ENCODE measurements at regions not wholly inside any gene's neighbourhood (a gene's known extent, or its start where the extent isn't known, plus 50 kb on each side); places are given as distances from the start of the nearest gene placed in this dataset.

GRCh38 chr2:216320852-216321251 lies 51.4 kb downstream of the MARCHF4 start:
- DNase-seq (ENCODE audit: low read depth in 2 of 2), result no peak

DNA sequence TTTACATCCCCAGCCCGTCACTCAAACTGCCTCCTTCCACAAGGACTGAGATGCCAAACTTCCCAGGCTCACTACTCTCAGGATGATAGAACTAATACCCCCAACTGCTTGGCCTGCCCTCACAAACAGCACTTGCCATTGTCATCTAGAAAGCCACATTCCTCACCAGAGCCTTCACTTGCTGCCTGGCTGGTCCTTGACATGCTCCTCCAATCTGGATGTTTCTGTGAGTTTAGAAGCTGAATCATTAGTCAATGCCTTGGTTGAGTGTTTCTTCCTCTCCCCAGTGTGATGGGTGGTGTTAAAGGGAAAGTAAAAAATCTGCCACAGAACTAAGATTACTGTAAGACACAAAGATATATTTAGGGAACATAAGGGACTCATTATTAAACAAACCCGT lies 52.5 kb downstream of the MARCHF4 start:
- no peak for DNase-seq (ENCODE audit: low read depth in 2 of 2)

DNA sequence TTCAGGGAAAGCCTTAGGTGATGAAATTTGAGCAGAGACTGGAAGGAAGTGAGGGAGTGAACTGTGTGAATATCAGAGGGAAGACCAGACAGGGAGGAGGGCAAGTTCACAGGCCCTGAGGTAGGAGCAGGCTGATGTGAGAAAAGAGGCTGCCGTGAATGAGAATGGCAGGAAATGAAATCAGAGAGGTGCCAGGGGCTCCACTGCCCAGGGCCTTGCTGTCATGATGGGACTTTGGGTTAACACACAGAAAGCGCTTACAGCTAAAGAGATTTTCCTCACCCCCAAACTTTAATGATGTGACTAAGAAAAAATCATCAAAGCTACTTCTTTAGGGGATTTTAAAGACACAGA lies 53.8 kb downstream of the MARCHF4 start:
- DNase-seq (ENCODE audit: low read depth in 2 of 2), result no peak

GRCh38 chr2:216317831-216318520 lies 54.3 kb downstream of the MARCHF4 start:
- DNase-seq (ENCODE audit: low read depth in 2 of 2), result no peak

GRCh38 chr2:216316743-216317142 lies 55.5 kb downstream of the MARCHF4 start:
- DNase-seq (ENCODE audit: low read depth in 2 of 2), result no peak

GRCh38 chr2:216315802-216316603 lies 56.3 kb downstream of the MARCHF4 start:
- no peak for DNase-seq (ENCODE audit: low read depth in 2 of 2)

DNA sequence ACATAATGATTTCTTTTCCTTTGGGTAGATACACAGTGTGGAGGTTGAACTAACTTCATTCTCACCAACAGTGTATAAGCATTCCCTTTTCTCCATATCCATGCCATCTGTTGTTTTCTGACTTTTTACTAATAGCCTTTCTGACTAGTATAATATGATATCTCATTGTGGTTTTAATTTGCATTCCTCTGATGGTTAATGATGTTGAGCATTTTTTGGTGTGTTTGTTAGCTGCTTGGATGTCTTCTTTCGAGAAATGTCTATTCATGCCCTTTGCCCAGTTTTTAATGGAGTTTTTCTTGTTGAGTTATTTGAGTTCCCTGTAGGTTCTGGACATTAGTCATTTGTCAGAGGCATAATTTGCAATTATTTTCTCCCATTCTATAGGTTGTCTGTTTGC lies 59.8 kb downstream of the MARCHF4 start:
- no peak for DNase-seq (ENCODE audit: low read depth in 2 of 2)

GRCh38 chr2:216308576-216308975 lies 63.7 kb downstream of the MARCHF4 start:
- no peak for DNase-seq (ENCODE audit: low read depth in 2 of 2)

DNA sequence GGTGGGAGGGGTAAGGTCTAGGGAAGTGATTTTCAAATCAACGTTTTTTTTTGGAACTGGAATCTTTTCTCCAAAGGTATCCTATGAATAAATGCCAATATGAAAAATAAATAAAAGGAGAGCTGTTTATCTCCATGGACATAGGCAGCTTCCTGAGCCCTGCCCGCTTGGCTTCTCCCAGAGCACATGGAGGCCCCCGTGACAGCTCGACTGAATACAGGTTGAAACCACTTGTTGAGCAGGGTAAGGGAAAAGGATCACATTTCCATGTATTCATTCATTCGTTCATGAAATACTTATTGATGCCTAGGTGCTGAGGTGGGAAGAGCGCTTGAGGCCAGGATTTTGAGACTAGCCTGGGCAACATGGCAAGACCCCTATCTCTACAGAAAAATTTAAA lies 64.8 kb downstream of the MARCHF4 start:
- DNase-seq (ENCODE audit: low read depth in 2 of 2), result no peak

- DNase-seq (ENCODE audit: low read depth in 2 of 2), result no peak
Observed at GRCh38 chr2:216306868-216307267, 65.4 kb downstream of the MARCHF4 start.

DNA sequence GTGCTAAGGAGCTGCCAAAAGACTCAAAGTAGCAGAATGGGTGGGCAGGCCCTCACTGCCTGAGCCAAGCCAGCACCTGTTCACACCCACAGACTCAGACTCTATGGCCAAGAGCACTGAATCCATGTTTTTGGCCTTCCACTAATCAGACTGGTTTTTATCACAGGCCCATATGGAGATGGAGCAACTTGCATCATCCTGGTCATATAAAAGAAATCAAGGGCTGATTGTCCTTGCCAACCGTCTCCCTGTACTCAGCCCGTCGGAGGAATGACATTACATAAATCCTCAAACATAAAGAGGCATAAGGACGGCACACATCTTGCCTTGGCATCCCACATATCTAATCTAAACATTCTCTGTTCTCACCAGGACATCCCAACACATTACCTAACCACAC lies 66.7 kb downstream of the MARCHF4 start:
- no peak for DNase-seq (ENCODE audit: low read depth in 2 of 2)

DNA sequence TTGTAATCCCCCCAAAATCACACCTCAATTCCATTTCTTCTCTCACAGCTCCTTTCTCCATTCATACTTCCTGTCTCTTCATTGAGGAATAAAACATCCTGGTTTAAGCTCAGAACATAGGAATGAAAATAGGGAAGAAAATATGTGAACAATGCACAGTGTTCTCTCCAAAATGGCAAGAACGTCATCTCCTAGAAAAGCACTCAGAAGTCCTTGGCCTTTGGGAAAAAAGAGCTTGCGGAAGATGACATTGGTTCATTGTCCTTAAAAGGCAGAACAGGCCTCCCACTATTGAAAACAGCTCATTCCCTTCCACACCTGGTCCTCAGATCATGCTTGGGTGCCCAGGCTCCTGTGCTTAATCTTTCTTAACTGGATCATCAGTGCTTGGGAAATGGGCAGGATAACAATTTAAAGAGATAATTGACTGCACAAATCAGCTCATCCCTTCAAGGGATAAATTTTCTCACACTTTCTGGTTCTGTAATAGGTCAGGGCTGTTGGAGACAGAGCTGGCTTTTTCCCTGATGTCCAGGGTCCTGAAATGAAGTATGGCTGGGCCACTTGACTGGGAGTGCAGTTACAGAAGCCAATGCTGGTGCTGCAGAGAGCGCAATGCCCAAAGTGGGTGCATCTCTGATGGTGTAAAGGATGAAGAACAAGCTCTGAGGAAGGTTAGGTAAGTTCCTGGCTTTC lies 69.2 kb downstream of the MARCHF4 start:
- no peak for DNase-seq (ENCODE audit: low read depth in 2 of 2)

DNA sequence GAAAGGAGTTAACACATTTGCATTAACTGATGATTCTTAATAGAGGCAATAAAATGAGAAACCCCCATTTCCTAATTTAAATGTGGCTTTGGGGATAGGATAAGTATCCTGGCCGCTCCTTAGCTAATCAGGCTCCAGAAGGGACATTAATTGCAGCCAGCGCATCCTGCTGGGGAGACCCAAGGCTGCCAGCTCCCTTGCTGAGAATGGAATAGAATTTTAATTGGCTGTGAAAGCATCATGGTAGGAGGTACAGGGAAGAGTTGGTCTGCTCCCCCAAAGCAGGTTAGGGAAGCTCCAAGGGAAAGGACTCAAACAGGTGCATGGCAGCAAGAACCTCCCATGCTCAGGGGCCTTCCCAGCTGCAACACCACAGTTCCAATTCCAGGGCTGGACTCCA lies 71.4 kb downstream of the MARCHF4 start:
- DNase-seq (ENCODE audit: low read depth in 2 of 2), result no peak

DNA sequence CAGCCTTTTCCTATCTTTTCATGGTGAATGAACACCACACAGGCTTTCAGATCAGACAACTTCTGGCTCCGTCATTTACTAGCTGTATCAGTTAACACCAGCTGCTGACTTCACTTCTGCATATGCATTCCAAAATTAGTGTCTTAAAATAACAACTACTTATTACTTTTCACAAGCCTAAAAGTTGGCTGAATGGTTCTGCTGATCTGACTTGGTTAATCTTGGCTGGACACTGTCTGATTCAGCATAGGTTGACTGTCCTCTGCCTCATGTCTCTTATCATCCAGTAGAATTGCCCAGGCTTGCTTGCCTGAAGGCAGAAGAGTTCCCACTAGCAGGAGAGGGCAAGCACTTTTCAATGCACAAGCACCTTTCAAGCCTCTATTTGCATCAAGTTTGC lies 72.7 kb downstream of the MARCHF4 start:
- DNase-seq (ENCODE audit: low read depth in 2 of 2), result no peak

DNA sequence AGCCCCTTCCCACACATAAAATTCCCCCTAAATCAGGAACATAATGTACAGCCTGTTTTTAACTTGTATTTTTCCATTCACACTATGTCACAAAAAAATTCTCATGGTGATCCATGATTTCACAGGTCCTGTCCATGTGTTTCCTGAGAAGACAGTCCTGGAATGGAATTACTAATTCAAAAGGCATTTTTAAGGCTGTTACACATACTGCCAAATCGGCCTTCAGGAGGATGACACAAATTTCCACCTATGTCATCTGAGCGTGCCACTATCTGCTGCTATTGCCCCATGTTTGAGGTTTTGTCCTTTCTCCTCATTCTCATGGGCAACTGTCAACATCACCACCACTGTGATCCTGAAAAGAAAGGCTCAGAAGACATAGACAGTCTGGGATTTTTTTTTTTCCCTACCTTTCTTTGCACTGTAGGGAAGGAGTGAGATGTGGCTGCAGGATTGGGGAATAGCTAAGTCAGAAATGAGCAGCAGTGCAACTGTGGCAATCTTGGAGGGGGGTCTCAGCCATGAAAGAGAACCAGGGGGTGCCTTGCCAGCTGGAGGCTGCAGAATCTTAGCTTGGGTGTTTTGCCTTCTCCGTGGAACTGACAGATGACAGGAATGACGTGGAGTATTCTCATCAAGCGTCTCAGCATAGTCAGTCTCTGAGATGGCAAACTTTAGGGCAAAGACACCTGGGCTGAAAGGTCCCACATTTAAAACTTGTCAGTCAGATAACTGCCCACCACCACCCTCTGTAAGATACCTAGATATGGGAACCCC lies 73.4 kb downstream of the MARCHF4 start:
- no peak for DNase-seq (ENCODE audit: low read depth in 2 of 2)

- no peak for DNase-seq (ENCODE audit: low read depth in 2 of 2)
Observed at GRCh38 chr2:216296856-216297255, 75.4 kb downstream of the MARCHF4 start.

GRCh38 chr2:216294305-216294704 lies 78.0 kb downstream of the MARCHF4 start:
- no peak for DNase-seq (ENCODE audit: low read depth in 2 of 2)

- no peak for DNase-seq (ENCODE audit: low read depth in 2 of 2)
Observed at GRCh38 chr2:216293883-216294282, 78.4 kb downstream of the MARCHF4 start.

GRCh38 chr2:216292886-216293301 lies 79.4 kb downstream of the MARCHF4 start:
- DNase-seq (ENCODE audit: low read depth in 2 of 2), result no peak

GRCh38 chr2:216292475-216292874 lies 79.8 kb downstream of the MARCHF4 start:
- DNase-seq (ENCODE audit: low read depth in 2 of 2), result no peak

DNA sequence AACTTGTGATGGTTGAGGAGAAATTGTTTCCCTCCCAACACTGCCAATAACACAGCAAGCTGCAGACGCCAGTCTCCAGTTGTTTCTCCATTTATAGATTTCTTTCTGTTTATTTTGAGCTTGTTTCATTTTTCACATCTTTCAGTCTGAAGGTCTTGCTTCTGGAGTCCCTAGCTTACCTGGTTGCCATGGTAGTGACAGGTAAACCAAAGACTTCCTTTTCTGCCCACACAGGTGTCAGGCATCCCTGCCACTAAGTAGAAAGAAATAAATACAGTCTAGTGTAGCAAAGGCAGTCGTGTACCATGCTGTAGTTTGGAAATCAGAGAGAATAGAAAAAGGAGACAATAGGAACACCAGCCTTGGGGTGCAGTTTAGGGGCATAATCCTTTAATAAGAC lies 82.8 kb downstream of the MARCHF4 start:
- no peak for DNase-seq (ENCODE audit: low read depth in 2 of 2)

DNA sequence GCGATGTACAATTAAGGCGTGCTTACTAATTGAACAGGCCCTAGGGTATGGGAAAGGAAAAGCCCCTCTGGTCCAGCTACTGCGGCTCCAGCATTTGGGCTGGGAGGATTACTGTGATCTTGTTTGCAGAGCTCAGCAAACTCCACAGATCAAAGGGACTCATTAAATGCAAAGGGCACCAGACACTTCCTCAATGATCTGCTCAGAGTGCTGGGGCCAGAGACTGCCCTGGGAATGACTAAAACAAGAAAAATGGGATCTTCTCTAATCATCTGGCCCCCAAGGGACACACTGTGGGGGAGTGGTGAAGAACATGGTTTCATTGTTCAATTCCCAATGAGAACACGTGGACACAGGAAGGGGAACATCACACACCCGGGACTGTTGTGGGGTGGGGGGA lies 85.0 kb downstream of the MARCHF4 start:
- DNase-seq (ENCODE audit: low read depth in 2 of 2), result no peak

Data from stimulated activated CD4-positive, alpha-beta T cell treated with anti-CD3 and anti-CD28 coated beads, Interleukin-12 subunit alpha, Interleukin-12 subunit beta, amount 100 ng/mL, for 24 hours (primary cell).